ENCODE measurements at regions not wholly inside any gene's neighbourhood (a gene's known extent, or its start where the extent isn't known, plus 50 kb on each side); places are given as distances from the start of the nearest gene placed in this dataset.

- DNase-seq (ENCODE audit: low read depth) = no peak
- TF ChIP-seq, protein P1, sequence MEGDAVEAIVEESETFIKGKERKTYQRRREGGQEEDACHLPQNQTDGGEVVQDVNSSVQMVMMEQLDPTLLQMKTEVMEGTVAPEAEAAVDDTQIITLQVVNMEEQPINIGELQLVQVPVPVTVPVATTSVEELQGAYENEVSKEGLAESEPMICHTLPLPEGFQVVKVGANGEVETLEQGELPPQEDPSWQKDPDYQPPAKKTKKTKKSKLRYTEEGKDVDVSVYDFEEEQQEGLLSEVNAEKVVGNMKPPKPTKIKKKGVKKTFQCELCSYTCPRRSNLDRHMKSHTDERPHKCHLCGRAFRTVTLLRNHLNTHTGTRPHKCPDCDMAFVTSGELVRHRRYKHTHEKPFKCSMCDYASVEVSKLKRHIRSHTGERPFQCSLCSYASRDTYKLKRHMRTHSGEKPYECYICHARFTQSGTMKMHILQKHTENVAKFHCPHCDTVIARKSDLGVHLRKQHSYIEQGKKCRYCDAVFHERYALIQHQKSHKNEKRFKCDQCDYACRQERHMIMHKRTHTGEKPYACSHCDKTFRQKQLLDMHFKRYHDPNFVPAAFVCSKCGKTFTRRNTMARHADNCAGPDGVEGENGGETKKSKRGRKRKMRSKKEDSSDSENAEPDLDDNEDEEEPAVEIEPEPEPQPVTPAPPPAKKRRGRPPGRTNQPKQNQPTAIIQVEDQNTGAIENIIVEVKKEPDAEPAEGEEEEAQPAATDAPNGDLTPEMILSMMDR (IDR thresholded peaks at IDR 0.05; ENCODE audit: insufficient read depth, low read length, poor library complexity, severe bottlenecking) = no peak
These were observed 466.0 kb upstream of the THBS1 start for GRCh38 chr15:39114690-39115378.

DNA sequence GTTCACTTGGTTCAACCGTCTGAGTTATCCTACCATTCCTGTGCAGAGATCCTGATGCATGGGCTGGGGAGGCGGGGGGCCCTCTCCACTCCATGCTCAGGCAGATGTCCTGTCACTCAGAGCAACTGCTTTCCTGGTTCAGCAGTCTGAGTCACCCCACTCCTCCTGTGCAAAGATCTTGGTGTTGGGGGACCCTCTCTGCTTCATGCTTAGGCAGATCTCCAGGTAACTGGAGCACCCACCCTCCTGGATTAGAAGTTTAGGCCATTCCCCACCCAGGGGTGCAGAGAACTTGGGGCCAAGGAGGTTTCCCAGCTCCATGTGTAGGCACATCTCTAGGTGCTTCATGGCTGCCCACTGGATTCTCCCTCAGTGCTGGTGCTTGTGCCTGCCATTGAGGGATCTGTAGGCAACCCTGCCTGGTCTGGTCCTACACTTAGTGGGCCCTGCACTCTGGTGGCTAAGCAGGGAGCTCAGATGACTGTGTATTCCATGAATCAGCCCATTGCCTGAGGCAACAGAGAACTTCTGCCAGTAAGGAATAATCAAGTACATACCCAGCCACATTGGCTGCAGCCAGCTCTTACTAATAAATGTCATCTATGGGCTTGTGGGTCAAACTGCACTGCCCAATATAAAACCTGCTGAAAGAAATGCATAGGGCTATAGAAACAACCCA is 465.4 kb upstream of the THBS1 start:
- H3K36me3 ChIP-seq (ENCODE audit: control insufficient read depth, insufficient read depth, low read length) = no peaks in the 10 kb centered on the region
- H3K27me3 ChIP-seq (ENCODE audit: control insufficient read depth, insufficient read depth, low read length) = no peaks in the 10 kb centered on the region
- TF ChIP-seq, protein P1 (IDR thresholded peaks at IDR 0.05; ENCODE audit: insufficient read depth, low read length, poor library complexity, severe bottlenecking) = no peak
- no peak for DNase-seq (ENCODE audit: low read depth)
- no peak overlapping the region for H3K4me3 ChIP-seq (ENCODE audit: low read depth, low read length)

More at GRCh38 chr15:39114690-39115378, 466.0 kb upstream of the THBS1 start:
- Histone ChIP-seq H3K36me3 (ENCODE audit: control insufficient read depth, insufficient read depth, low read length) (no peaks in the 10 kb centered on the region), H3K27me3 (ENCODE audit: control insufficient read depth, insufficient read depth, low read length) (no peaks in the 10 kb centered on the region), H3K4me3 (ENCODE audit: low read depth, low read length) (no peak overlapping the region)

DNA sequence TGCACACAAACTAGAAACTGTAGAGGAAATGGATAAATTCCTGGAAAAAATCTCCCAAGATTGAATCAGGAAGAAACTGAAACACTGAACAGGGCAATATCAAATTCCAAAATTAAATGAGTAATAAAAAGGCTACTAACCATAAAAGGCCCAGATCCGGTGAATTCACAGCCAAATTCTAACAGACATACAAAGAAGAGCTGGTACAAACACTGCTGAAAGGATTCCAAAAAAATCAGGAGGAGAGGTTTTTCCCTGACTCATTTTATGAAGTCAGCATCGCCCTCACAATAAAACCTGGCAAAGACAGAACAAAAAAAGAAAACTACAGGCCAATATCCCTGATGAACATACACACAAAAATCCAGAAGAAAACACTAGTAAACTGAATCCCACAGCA is 462.4 kb upstream of the THBS1 start:
- no peak overlapping the region for H3K4me3 ChIP-seq (ENCODE audit: low read depth, low read length)

DNA sequence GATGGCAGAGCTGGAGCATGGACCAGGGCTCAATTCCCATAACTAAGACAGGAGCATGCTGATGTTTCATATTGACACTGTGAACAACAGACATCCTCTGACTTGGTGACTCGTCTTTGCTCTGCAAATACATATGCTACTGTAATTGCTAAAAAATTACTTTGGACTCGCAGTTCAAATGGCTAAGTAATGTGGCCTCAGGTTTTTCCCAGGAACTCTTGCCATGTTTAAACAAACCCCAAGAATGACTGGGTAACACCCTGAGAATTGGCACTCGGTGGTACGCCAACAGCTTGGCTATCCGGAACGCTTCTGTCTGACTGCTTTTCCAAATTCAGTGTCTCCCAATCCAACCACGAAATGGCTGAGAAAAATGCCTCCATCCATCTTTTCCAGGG is 456.7 kb upstream of the THBS1 start:
- Histone ChIP-seq H3K4me3 (ENCODE audit: low read depth, low read length) (no peak overlapping the region), H3K36me3 (ENCODE audit: control insufficient read depth, insufficient read depth, low read length) (no peaks in the 10 kb centered on the region), H3K27me3 (ENCODE audit: control insufficient read depth, insufficient read depth, low read length) (no peaks in the 10 kb centered on the region)
- TF ChIP-seq, protein P1 (IDR thresholded peaks at IDR 0.05; ENCODE audit: insufficient read depth, low read length, poor library complexity, severe bottlenecking) = no peak
- DNase-seq (ENCODE audit: low read depth) = no peak

More for the DNA sequence above, 462.4 kb upstream of the THBS1 start:
- no peak for DNase-seq (ENCODE audit: low read depth)
- Histone ChIP-seq H3K36me3 (ENCODE audit: control insufficient read depth, insufficient read depth, low read length) (no peaks in the 10 kb centered on the region), H3K27me3 (ENCODE audit: control insufficient read depth, insufficient read depth, low read length) (no peaks in the 10 kb centered on the region)
- TF ChIP-seq, protein P1 (IDR thresholded peaks at IDR 0.05; ENCODE audit: insufficient read depth, low read length, poor library complexity, severe bottlenecking) = no peak

GRCh38 chr15:39124553-39125171 is 456.2 kb upstream of the THBS1 start:
- no peaks in the 10 kb centered on the region for H3K36me3 ChIP-seq (ENCODE audit: control insufficient read depth, insufficient read depth, low read length)

More at GRCh38 chr15:39124553-39125171, 456.2 kb upstream of the THBS1 start:
- TF ChIP-seq, protein P1 (IDR thresholded peaks at IDR 0.05; ENCODE audit: insufficient read depth, low read length, poor library complexity, severe bottlenecking) = no peak
- H3K27me3 ChIP-seq (ENCODE audit: control insufficient read depth, insufficient read depth, low read length) = no peaks in the 10 kb centered on the region
- no peak overlapping the region for H3K4me3 ChIP-seq (ENCODE audit: low read depth, low read length)
- no peak for DNase-seq (ENCODE audit: low read depth)

Measured in kidney epithelial cell (primary cell).